ENCODE measurements at regions not wholly inside any gene's neighbourhood (a gene's known extent, or its start where the extent isn't known, plus 50 kb on each side); places are given as distances from the start of the nearest gene placed in this dataset.

- H3K36me3 ChIP-seq, result no peaks in the 10 kb centered on the region
- no peak overlapping the region for H3K27ac ChIP-seq
- TF ChIP-seq CTCF (IDR thresholded peaks at IDR 0.05) (no peak), EP300 (IDR thresholded peaks at IDR 0.05) (no peak), POLR2A (IDR thresholded peaks at IDR 0.05) (no peak)
- H3K4me3 ChIP-seq, result no peak overlapping the region
- DNase-seq (ENCODE audit: low spot score in 2 of 2), result no peak
- WGBS, 2 donors, result 95% methylated on average over 1 of the region's 1 CpG
- peaks cover 0 to 17% (median 3%) of the 10 kb centered on the region in 4 donors for H3K4me1 ChIP-seq
- H3K27me3 ChIP-seq, result no peaks in the 10 kb centered on the region
- no peaks in the 10 kb centered on the region for H3K9me3 ChIP-seq
These were observed 56.7 kb upstream of the XCR1 start for GRCh38 chr3:46083956-46084355.

GRCh38 chr3:46082849-46083248 is 55.6 kb upstream of the XCR1 start:
- TF ChIP-seq POLR2A (IDR thresholded peaks at IDR 0.05) (no peak), EP300 (IDR thresholded peaks at IDR 0.05) (no peak), CTCF (IDR thresholded peaks at IDR 0.05) (no peak)
- 95 to 96% methylated on average over 1 of the region's 1 CpG for WGBS, 2 donors
- peaks cover 0 to 25% (median 4%) of the 10 kb centered on the region in 4 donors for H3K4me1 ChIP-seq
- no peak overlapping the region for H3K4me3 ChIP-seq
- no peak for DNase-seq (ENCODE audit: low spot score in 2 of 2)
- H3K9me3 ChIP-seq, result no peaks in the 10 kb centered on the region
- H3K27me3 ChIP-seq, result no peaks in the 10 kb centered on the region
- H3K27ac ChIP-seq, result no peak overlapping the region
- H3K36me3 ChIP-seq, result no peaks in the 10 kb centered on the region

- DNase-seq (ENCODE audit: low spot score in 2 of 2), result no peak
- TF ChIP-seq CTCF (IDR thresholded peaks at IDR 0.05), result no peak
- TF ChIP-seq POLR2A (IDR thresholded peaks at IDR 0.05), result no peak
- no peak for TF ChIP-seq EP300 (IDR thresholded peaks at IDR 0.05)
- 84 to 86% methylated on average over 2 of the region's 2 CpGs for WGBS, 2 donors
- Histone ChIP-seq H3K9me3 (no peaks in the 10 kb centered on the region), H3K4me3 (no peak overlapping the region), H3K27me3 (no peaks in the 10 kb centered on the region), H3K4me1 (peaks cover 0 to 25% (median 4%) of the 10 kb centered on the region in 4 donors), H3K27ac (no peak overlapping the region), H3K36me3 (no peaks in the 10 kb centered on the region)
These were observed 54.7 kb upstream of the XCR1 start for GRCh38 chr3:46082021-46082420.

- H3K9me3 ChIP-seq, result no peaks in the 10 kb centered on the region
- DNase-seq (ENCODE audit: low spot score in 2 of 2), result no peak
- TF ChIP-seq POLR2A (IDR thresholded peaks at IDR 0.05), result no peak
- no peak for TF ChIP-seq EP300 (IDR thresholded peaks at IDR 0.05)
- TF ChIP-seq CTCF (IDR thresholded peaks at IDR 0.05), result no peak
- WGBS, 2 donors, result 32 to 38% methylated on average over 2 of the region's 2 CpGs
- no peak overlapping the region for H3K4me3 ChIP-seq
- no peaks in the 10 kb centered on the region for H3K27me3 ChIP-seq
- peaks cover 0 to 25% (median 4%) of the 10 kb centered on the region in 4 donors for H3K4me1 ChIP-seq
- H3K27ac ChIP-seq, result no peak overlapping the region
- H3K36me3 ChIP-seq, result no peaks in the 10 kb centered on the region
These were observed 53.7 kb upstream of the XCR1 start for GRCh38 chr3:46080969-46081345.

- no peak for DNase-seq (ENCODE audit: low spot score in 2 of 2)
- TF ChIP-seq EP300 (IDR thresholded peaks at IDR 0.05), result no peak
- no peak for TF ChIP-seq CTCF (IDR thresholded peaks at IDR 0.05)
- no peak for TF ChIP-seq POLR2A (IDR thresholded peaks at IDR 0.05)
- 55 to 56% methylated on average over 6 of the region's 6 CpGs for whole genome bisulfite sequencing, 2 donors
- Histone ChIP-seq H3K27ac (peak overlapping the region in 1 of 4 donors; percentile 20), H3K4me1 (peaks cover 0 to 25% (median 4%) of the 10 kb centered on the region in 4 donors), H3K9me3 (no peaks in the 10 kb centered on the region), H3K4me3 (no peak overlapping the region), H3K27me3 (no peaks in the 10 kb centered on the region), H3K36me3 (no peaks in the 10 kb centered on the region)
These were observed 53.1 kb upstream of the XCR1 start for GRCh38 chr3:46080124-46080968.
